Endodermal cell (in vitro differentiated cells): ENCODE measurements at regions not wholly inside any gene's neighbourhood (a gene's known extent, or its start where the extent isn't known, plus 50 kb on each side); places are given as distances from the start of the nearest gene placed in this dataset.
"Not testable (repeated sequence)": the region's sequence is repeated elsewhere in the genome, so short reads cannot be mapped to it uniquely, and the experiment has no call there.

Experiments
- DNase-seq: peaks from one replicate; pipeline ENCODE4 v3.0.0-alpha.2; 2017
- H3K27ac ChIP-seq: 2 replicates; pipeline ENCODE4 v1.5.1; 2013; ENCODE audit warnings: mild to moderate bottlenecking, low read depth, low read length, moderate library complexity
- H3K27me3 ChIP-seq: 2 replicates; pipeline ENCODE4 v1.6.1; 2013; ENCODE audit warnings: mild to moderate bottlenecking, low read length, moderate library complexity; ENCODE audit not compliant: insufficient read depth, control insufficient read depth, poor library complexity, severe bottlenecking
- H3K36me3 ChIP-seq: 2 replicates; pipeline ENCODE4 v1.7.0; 2013; ENCODE audit warnings: mild to moderate bottlenecking, low read length, moderate library complexity; ENCODE audit not compliant: control insufficient read depth, insufficient read depth
- H3K4me1 ChIP-seq: one replicate; pipeline ENCODE4 v1.7.0; 2013; ENCODE audit warnings: low read length; ENCODE audit not compliant: control insufficient read depth, insufficient read depth
- H3K4me3 ChIP-seq: 2 replicates; pipeline ENCODE4 v1.5.1; 2013; ENCODE audit warnings: mild to moderate bottlenecking, low read length, moderate library complexity
- H3K9ac ChIP-seq: 2 replicates; pipeline ENCODE4 v1.6.1; 2013; ENCODE audit warnings: mild to moderate bottlenecking, low read length, moderate library complexity; ENCODE audit not compliant: poor library complexity, severe bottlenecking; ENCODE audit errors: extremely low read depth
- H3K9me3 ChIP-seq: 2 replicates; pipeline ENCODE4 v1.6.1; 2013; ENCODE audit warnings: mild to moderate bottlenecking, low read length, moderate library complexity; ENCODE audit not compliant: control insufficient read depth
- H3K27ac Mint-ChIP-seq: 2 replicates; pipeline ENCODE4 v1.8.0; 2020; ENCODE audit warnings: mixed read lengths
- H3K27me3 Mint-ChIP-seq: 2 replicates; pipeline ENCODE4 v1.8.0; 2021; ENCODE audit warnings: mild to moderate bottlenecking, mixed read lengths; ENCODE audit not compliant: insufficient read depth
- H3K36me3 Mint-ChIP-seq: 2 replicates; pipeline ENCODE4 v1.8.0; 2020; ENCODE audit warnings: low read depth, mixed read lengths
- H3K4me1 Mint-ChIP-seq: 2 replicates; pipeline ENCODE4 v1.8.0; 2020; ENCODE audit warnings: mixed read lengths
- H3K4me3 Mint-ChIP-seq: 2 replicates; pipeline ENCODE4 v1.8.0; 2020; ENCODE audit warnings: mild to moderate bottlenecking, moderate library complexity, mixed read lengths
- H3K9me3 Mint-ChIP-seq: 2 replicates; pipeline ENCODE4 v1.8.0; 2020; ENCODE audit warnings: mild to moderate bottlenecking, mixed read lengths
- WGBS, 2 experiments: methylation state at CpG; one replicate each; pipeline versions ENCODE4 v1.1.5 to v1.1.7; 2013; ENCODE audit warnings: missing lambda C conversion rate in 2 of 2, mixed read lengths in 1 of 2; ENCODE audit not compliant: insufficient coverage in 1 of 2, insufficient read length in 1 of 2; 5-methylcytosine and 5-hydroxymethylcytosine counted together
- TF ChIP-seq, protein P1 (sequence below): fragments of 200-600 bp; sonication (generic); conservative IDR thresholded peaks from 2 replicates; pipeline ENCODE4 v1.5.0; 2021; ENCODE audit warnings: antibody characterized with exemption, mild to moderate bottlenecking

GRCh38 chrX:18034504-18034903 is 173.4 kb upstream of the RAI2 start:
- H3K9me3 ChIP-seq = no peaks in the 10 kb centered on the region
- no peak overlapping the region for H3K9ac ChIP-seq
- H3K4me3 ChIP-seq = no peak overlapping the region
- H3K27me3 ChIP-seq = no peaks in the 10 kb centered on the region
- no peaks in the 10 kb centered on the region for H3K36me3 ChIP-seq
- TF ChIP-seq, protein P1, sequence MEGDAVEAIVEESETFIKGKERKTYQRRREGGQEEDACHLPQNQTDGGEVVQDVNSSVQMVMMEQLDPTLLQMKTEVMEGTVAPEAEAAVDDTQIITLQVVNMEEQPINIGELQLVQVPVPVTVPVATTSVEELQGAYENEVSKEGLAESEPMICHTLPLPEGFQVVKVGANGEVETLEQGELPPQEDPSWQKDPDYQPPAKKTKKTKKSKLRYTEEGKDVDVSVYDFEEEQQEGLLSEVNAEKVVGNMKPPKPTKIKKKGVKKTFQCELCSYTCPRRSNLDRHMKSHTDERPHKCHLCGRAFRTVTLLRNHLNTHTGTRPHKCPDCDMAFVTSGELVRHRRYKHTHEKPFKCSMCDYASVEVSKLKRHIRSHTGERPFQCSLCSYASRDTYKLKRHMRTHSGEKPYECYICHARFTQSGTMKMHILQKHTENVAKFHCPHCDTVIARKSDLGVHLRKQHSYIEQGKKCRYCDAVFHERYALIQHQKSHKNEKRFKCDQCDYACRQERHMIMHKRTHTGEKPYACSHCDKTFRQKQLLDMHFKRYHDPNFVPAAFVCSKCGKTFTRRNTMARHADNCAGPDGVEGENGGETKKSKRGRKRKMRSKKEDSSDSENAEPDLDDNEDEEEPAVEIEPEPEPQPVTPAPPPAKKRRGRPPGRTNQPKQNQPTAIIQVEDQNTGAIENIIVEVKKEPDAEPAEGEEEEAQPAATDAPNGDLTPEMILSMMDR = no peak
- H3K4me3 Mint-ChIP-seq = no peak overlapping the region
- H3K36me3 Mint-ChIP-seq = no peaks in the 10 kb centered on the region
- no peaks in the 10 kb centered on the region for H3K4me1 ChIP-seq
- 91% methylated on average over 3 of the region's 3 CpGs; no CpG with 5 or more reads in 1 of the 2 experiments for WGBS, 2 experiments
- no peak overlapping the region for H3K27ac ChIP-seq
- no peak for DNase-seq
- peaks cover 4% of the 10 kb centered on the region for H3K4me1 Mint-ChIP-seq
- no peaks in the 10 kb centered on the region for H3K27me3 Mint-ChIP-seq
- no peak overlapping the region for H3K27ac Mint-ChIP-seq
- peaks cover 40% of the 10 kb centered on the region for H3K9me3 Mint-ChIP-seq

DNA sequence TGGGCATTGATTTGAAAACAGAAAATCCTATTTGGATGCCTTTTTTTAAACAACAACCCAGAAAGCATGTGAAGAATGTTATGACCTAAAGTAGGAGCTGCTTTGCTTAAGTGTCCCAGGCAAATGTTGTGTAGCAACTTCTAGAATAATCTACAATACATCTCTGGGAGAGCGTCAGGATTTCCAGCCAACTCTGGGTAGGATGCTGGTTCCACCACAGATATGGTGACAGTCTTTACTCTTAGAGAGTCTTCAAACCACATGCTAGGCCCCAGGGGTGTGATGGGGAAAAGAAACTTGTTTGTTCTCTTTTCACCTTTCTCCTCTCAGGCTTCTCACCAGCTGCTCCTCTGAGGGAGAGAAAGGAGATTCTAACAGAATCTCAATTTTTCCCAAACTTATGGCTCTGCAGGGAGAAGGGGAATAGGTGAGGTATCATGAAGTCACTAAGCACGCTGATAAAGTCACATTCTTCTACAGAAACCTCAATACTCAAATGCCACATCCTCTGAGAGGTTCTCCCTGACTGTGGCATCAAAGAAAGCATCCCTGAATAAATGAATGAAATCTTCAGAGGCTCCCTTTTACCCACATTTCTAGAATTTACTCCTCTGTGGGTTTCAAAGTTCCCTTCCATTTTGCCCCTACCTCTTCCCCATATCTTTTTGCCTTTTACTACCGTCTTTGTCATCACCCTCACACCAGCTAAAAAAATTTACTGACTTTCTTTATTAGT is 171.6 kb upstream of the RAI2 start:
- Histone ChIP-seq H3K9me3 (no peaks in the 10 kb centered on the region), H3K4me1 (no peaks in the 10 kb centered on the region), H3K27me3 (no peaks in the 10 kb centered on the region), H3K36me3 (no peaks in the 10 kb centered on the region), H3K9ac (no peak overlapping the region), H3K27ac (no peak overlapping the region), H3K4me3 (no peak overlapping the region)
- H3K9me3 Mint-ChIP-seq = peaks cover 56% of the 10 kb centered on the region
- no peaks in the 10 kb centered on the region for H3K36me3 Mint-ChIP-seq
- 100% methylated on average over 2 of the region's 3 CpGs; no CpG with 5 or more reads in 1 of the 2 experiments for WGBS, 2 experiments
- peaks cover 9% of the 10 kb centered on the region for H3K4me1 Mint-ChIP-seq
- no peaks in the 10 kb centered on the region for H3K27me3 Mint-ChIP-seq
- H3K27ac Mint-ChIP-seq = no peak overlapping the region
- H3K4me3 Mint-ChIP-seq = no peak overlapping the region
- no peak for DNase-seq
- TF ChIP-seq, protein P1 = no peak

- DNase-seq = no peak
- peaks cover 53% of the 10 kb centered on the region for H3K9me3 Mint-ChIP-seq
- no peaks in the 10 kb centered on the region for H3K36me3 Mint-ChIP-seq
- 96 to 100% methylated on average over 1 to 5 of the region's 7 CpGs for WGBS, 2 experiments
- H3K27me3 ChIP-seq = no peaks in the 10 kb centered on the region
- no peak overlapping the region for H3K4me3 Mint-ChIP-seq
- no peaks in the 10 kb centered on the region for H3K36me3 ChIP-seq
- H3K4me1 ChIP-seq = no peaks in the 10 kb centered on the region
- H3K27ac ChIP-seq = no peak overlapping the region
- H3K4me3 ChIP-seq = no peak overlapping the region
- TF ChIP-seq, protein P1 = no peak
- no peaks in the 10 kb centered on the region for H3K9me3 ChIP-seq
- H3K4me1 Mint-ChIP-seq = peaks cover 16% of the 10 kb centered on the region
- no peak overlapping the region for H3K27ac Mint-ChIP-seq
- H3K27me3 Mint-ChIP-seq = no peaks in the 10 kb centered on the region
- no peak overlapping the region for H3K9ac ChIP-seq
Observed at GRCh38 chrX:18031726-18032375, 170.8 kb upstream of the RAI2 start.

DNA sequence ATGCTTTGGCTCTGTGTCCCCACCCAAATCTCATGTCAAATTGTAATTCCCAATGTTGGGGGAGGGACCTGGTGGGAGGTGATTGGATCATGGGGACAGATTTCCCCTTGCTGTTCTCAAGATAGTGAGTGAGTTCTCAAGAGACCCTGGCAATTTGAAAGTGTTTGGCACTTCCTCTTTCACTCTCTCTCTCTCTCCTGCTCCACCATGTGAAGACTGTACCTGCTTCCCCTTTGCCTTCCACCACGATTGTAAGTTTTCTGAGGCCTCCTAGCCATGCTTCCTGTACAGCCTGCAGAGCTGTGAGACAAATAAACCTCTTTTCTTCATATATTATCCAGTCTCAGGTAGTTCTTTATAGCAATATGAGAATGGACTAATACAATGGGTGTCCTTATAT is 169.6 kb upstream of the RAI2 start:
- H3K36me3 Mint-ChIP-seq, DNase-seq, H3K36me3 ChIP-seq, H3K4me1 ChIP-seq, H3K9me3 ChIP-seq, H3K9ac ChIP-seq, H3K27ac Mint-ChIP-seq, H3K27ac ChIP-seq, H3K27me3 Mint-ChIP-seq, H3K4me3 Mint-ChIP-seq, H3K4me3 ChIP-seq, H3K27me3 ChIP-seq: not testable (repeated sequence)
- H3K9me3 Mint-ChIP-seq = peaks cover 60% of the 10 kb centered on the region
- peaks cover 16% of the 10 kb centered on the region for H3K4me1 Mint-ChIP-seq
- 88 to 100% methylated on average over 1 of the region's 1 CpG for whole genome bisulfite sequencing, 2 experiments
